SK-N-SH (cell line): ENCODE measurements at regions not wholly inside any gene's neighbourhood (a gene's known extent, or its start where the extent isn't known, plus 50 kb on each side); places are given as distances from the start of the nearest gene placed in this dataset.

Source experiments
- CTCF ChIA-PET: fragments of 300-600, 350-600 bp; formaldehyde crosslinking; extraction: SDS; loops from one replicate; lab custom pipeline; 2021; lab: Yijun Ruan, JAX
- POLR2A ChIA-PET: fragments of 350-600 bp; sonication (Branson Sonifier 250); formaldehyde crosslinking; extraction: SDS; loops from one replicate; lab custom pipeline; 2020; ENCODE audit warnings: antibody characterized with exemption, inconsistent platforms; lab: Yijun Ruan, JAX
- DNase-seq: peaks from one replicate; pipeline ENCODE4 v3.0.0; 2012
- H2AFZ ChIP-seq: fragments of 200-600 bp; sonication (generic); 2 replicates; pipeline ENCODE4 v1.8.1; 2016; ENCODE audit warnings: antibody characterized with exemption, mild to moderate bottlenecking, low read depth
- H3F3A ChIP-seq: fragments of 200-600 bp; sonication (generic); replicated peaks from 2 replicates; pipeline ENCODE3; 2016; ENCODE audit warnings: antibody characterized with exemption, mild to moderate bottlenecking; ENCODE audit not compliant: insufficient read depth
- H3K27ac ChIP-seq, 2 experiments: fragments of 200-500 bp in 1 of 2; fragments of 200-600 bp in 1 of 2; sonication (Bioruptor generic) in 1 of 2; sonication (generic), shearing (Covaris generic) in 1 of 2; 2 replicates each; pipeline versions ENCODE4 v1.5.1 to v1.6.1; 2014 to 2016; ENCODE audit warnings: low read depth in 2 of 2, inconsistent platforms in 1 of 2, low read length in 1 of 2, mild to moderate bottlenecking in 1 of 2, mixed read lengths in 1 of 2
- H3K27me3 ChIP-seq: fragments of 200-600 bp; sonication (generic), shearing (Covaris generic); 2 replicates; pipeline ENCODE4 v1.6.1; 2016; ENCODE audit warnings: mixed run types; ENCODE audit not compliant: insufficient read depth
- H3K36me3 ChIP-seq, 2 experiments: fragments of 200-500 bp in 1 of 2; fragments of 200-600 bp in 1 of 2; sonication (Bioruptor generic) in 1 of 2; sonication (generic) in 1 of 2; replicated peaks in 1 of 2; 2 replicates each; pipeline versions ENCODE3 to v1.5.1; 2014 to 2016; ENCODE audit warnings: low read length in 1 of 2, mild to moderate bottlenecking in 1 of 2; ENCODE audit not compliant: insufficient read depth in 2 of 2, control insufficient read depth in 1 of 2
- H3K4me1 ChIP-seq, 2 experiments: fragments of 200-500 bp in 1 of 2; fragments of 200-600 bp in 1 of 2; sonication (Bioruptor generic) in 1 of 2; sonication (generic), shearing (Covaris generic) in 1 of 2; 2 replicates each; pipeline versions ENCODE4 v1.5.1 to v1.6.1; 2014 to 2016; ENCODE audit warnings: low read depth in 1 of 2, low read length in 1 of 2, mixed run types in 1 of 2; ENCODE audit not compliant: insufficient read depth in 2 of 2, control insufficient read depth in 1 of 2
- H3K4me2 ChIP-seq: fragments of 200-600 bp; sonication (generic), shearing (Covaris generic); 2 replicates; pipeline ENCODE4 v1.6.1; 2017; ENCODE audit warnings: mixed run types
- H3K4me3 ChIP-seq, 2 experiments: fragments of 200-500 bp in 1 of 2; fragments of 200-600 bp in 1 of 2; sonication (Bioruptor generic) in 1 of 2; sonication (generic), shearing (Covaris generic) in 1 of 2; 2 replicates each; pipeline versions ENCODE4 v1.5.1 to v1.8.1; 2014 to 2016; ENCODE audit warnings: low read depth in 2 of 2, inconsistent platforms in 1 of 2, low read length in 1 of 2, mild to moderate bottlenecking in 1 of 2, mixed read lengths in 1 of 2, moderate library complexity in 1 of 2
- H3K79me2 ChIP-seq: fragments of 200-600 bp; sonication (generic); 2 replicates; pipeline ENCODE4 v1.8.1; 2017; ENCODE audit warnings: mild to moderate bottlenecking; ENCODE audit not compliant: insufficient read depth
- H3K9ac ChIP-seq: fragments of 200-600 bp; sonication (generic); 2 replicates; pipeline ENCODE4 v1.6.1; 2017; ENCODE audit warnings: mixed run types
- H3K9me2 ChIP-seq: fragments of 200-600 bp; sonication (generic); 2 replicates; pipeline ENCODE4 v1.6.1; 2017; ENCODE audit warnings: mixed run types
- H3K9me3 ChIP-seq: fragments of 200-600 bp; sonication (generic); 2 replicates; pipeline ENCODE4 v1.6.1; 2017; ENCODE audit warnings: mixed run types, mild to moderate bottlenecking, moderate library complexity
- H4K20me1 ChIP-seq: fragments of 200-600 bp; sonication (generic); 2 replicates; pipeline ENCODE4 v1.6.1; 2017; ENCODE audit warnings: mild to moderate bottlenecking, mixed run types; ENCODE audit not compliant: insufficient read depth
- CHD2 ChIP-seq: fragments of 150-350 bp; IDR thresholded peaks from 2 replicates; pipeline ENCODE4 v1.6.1; 2018; ENCODE audit warnings: low read length; ENCODE audit not compliant: partially characterized antibody
- ELF1 ChIP-seq: IDR thresholded peaks from 2 replicates; pipeline ENCODE4 v1.4.0; 2012
- FOXJ3 ChIP-seq: sonication (generic); formaldehyde crosslinking; IDR thresholded peaks from 2 replicates; pipeline ENCODE4 v1.5.1; 2020; ENCODE audit warnings: mild to moderate bottlenecking, missing genetic modification reagents
- GABPA ChIP-seq: IDR thresholded peaks from 2 replicates; pipeline ENCODE4 v1.4.0; 2012; ENCODE audit warnings: low read depth, mild to moderate bottlenecking
- GATA2 ChIP-seq: sonication (generic); formaldehyde crosslinking; IDR thresholded peaks from 2 replicates; pipeline ENCODE4 v1.5.0; 2020; ENCODE audit warnings: mild to moderate bottlenecking, missing genetic modification reagents
- JUND ChIP-seq: IDR thresholded peaks from 2 replicates; pipeline ENCODE4 v1.4.0; 2012
- MEF2A ChIP-seq: IDR thresholded peaks from 2 replicates; pipeline ENCODE4 v1.4.0; 2012; ENCODE audit warnings: low read depth, borderline replicate concordance
- MXI1 ChIP-seq: IDR thresholded peaks from 2 replicates; pipeline ENCODE4 v1.6.1; 2012; ENCODE audit warnings: mild to moderate bottlenecking, low read depth, low read length, improper control_type of control experiment
- RFX5 ChIP-seq: IDR thresholded peaks from 2 replicates; pipeline ENCODE4 v1.6.1; 2012; ENCODE audit warnings: mild to moderate bottlenecking, improper control_type of control experiment, low read length
- RXRA ChIP-seq: IDR thresholded peaks from 2 replicates; pipeline ENCODE4 v1.4.0; 2012; ENCODE audit warnings: low read depth, mild to moderate bottlenecking, borderline replicate concordance
- SMC3 ChIP-seq: IDR thresholded peaks from 2 replicates; pipeline ENCODE4 v1.6.1; 2012; ENCODE audit warnings: low read depth, low read length, improper control_type of control experiment
- YY1 ChIP-seq: IDR thresholded peaks from 2 replicates; pipeline ENCODE4 v1.4.0; 2012; ENCODE audit warnings: low read depth, mild to moderate bottlenecking
- WGBS: methylation state at CpG from one replicate; pipeline ENCODE4 v1.1.6; 2017; ENCODE audit warnings: low lambda C conversion rate; 5-methylcytosine and 5-hydroxymethylcytosine counted together
- TF ChIP-seq, protein P1 (sequence below): IDR thresholded peaks from 2 replicates; pipeline ENCODE4 v1.6.1; 2012; ENCODE audit warnings: mild to moderate bottlenecking, low read depth, low read length, moderate library complexity
- TF ChIP-seq, protein P2 (sequence below): fragments of 150-350 bp; IDR thresholded peaks from 2 replicates; pipeline ENCODE4 v1.6.1; 2017; ENCODE audit warnings: antibody characterized with exemption, low read length, low read depth, borderline replicate concordance

DNA sequence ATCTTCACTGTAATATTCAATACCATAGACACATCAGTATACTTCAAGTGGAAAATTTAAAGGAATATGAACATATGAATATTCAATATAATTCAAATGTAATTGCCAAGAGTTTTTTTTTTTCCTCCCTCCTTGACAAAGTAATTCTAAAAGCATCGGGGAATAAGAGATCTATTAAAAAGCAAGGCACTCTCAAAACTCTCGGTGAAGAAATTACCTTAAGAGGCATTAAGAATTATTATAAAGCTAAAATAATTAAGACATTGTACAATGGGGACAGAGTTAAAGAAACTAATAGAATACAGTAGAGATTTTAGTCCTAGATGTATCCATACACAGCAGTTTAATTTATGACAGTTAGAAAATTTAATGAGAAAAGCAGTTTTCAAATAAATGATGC, 390.0 kb upstream of the SLC8A1 start:
- no peaks in the 10 kb centered on the region for H4K20me1 ChIP-seq
- H3K36me3 ChIP-seq: no peaks in the 10 kb centered on the region
- H3K4me2 ChIP-seq: no peak overlapping the region
- H3K27me3 ChIP-seq: no peaks in the 10 kb centered on the region
- H2AFZ ChIP-seq: no peak overlapping the region
- no peaks in the 10 kb centered on the region for H3K9me3 ChIP-seq
- no peak for TF ChIP-seq MEF2A
- no peak for TF ChIP-seq ELF1
- no peak for TF ChIP-seq YY1
- TF ChIP-seq RFX5: no peak
- TF ChIP-seq, protein P1, sequence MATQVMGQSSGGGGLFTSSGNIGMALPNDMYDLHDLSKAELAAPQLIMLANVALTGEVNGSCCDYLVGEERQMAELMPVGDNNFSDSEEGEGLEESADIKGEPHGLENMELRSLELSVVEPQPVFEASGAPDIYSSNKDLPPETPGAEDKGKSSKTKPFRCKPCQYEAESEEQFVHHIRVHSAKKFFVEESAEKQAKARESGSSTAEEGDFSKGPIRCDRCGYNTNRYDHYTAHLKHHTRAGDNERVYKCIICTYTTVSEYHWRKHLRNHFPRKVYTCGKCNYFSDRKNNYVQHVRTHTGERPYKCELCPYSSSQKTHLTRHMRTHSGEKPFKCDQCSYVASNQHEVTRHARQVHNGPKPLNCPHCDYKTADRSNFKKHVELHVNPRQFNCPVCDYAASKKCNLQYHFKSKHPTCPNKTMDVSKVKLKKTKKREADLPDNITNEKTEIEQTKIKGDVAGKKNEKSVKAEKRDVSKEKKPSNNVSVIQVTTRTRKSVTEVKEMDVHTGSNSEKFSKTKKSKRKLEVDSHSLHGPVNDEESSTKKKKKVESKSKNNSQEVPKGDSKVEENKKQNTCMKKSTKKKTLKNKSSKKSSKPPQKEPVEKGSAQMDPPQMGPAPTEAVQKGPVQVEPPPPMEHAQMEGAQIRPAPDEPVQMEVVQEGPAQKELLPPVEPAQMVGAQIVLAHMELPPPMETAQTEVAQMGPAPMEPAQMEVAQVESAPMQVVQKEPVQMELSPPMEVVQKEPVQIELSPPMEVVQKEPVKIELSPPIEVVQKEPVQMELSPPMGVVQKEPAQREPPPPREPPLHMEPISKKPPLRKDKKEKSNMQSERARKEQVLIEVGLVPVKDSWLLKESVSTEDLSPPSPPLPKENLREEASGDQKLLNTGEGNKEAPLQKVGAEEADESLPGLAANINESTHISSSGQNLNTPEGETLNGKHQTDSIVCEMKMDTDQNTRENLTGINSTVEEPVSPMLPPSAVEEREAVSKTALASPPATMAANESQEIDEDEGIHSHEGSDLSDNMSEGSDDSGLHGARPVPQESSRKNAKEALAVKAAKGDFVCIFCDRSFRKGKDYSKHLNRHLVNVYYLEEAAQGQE: no peak
- TF ChIP-seq RXRA: no peak
- TF ChIP-seq GABPA: no peak
- no peak for TF ChIP-seq SMC3
- TF ChIP-seq GATA2 (CRISPR knock-in tag): no peak
- TF ChIP-seq JUND: no peak
- TF ChIP-seq, protein P2, sequence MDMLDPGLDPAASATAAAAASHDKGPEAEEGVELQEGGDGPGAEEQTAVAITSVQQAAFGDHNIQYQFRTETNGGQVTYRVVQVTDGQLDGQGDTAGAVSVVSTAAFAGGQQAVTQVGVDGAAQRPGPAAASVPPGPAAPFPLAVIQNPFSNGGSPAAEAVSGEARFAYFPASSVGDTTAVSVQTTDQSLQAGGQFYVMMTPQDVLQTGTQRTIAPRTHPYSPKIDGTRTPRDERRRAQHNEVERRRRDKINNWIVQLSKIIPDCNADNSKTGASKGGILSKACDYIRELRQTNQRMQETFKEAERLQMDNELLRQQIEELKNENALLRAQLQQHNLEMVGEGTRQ: no peak
- TF ChIP-seq FOXJ3 (CRISPR knock-in tag): no peak
- TF ChIP-seq MXI1: no peak
- no peak for TF ChIP-seq CHD2
- TF ChIP-seq, all 33 proteins: peak for 0
- DNase-seq: no peak
- H3F3A ChIP-seq: no peaks in the 10 kb centered on the region
- H3K4me3 ChIP-seq: no peak overlapping the region
- ChIA-PET CTCF (no interaction called here), POLR2A (no interaction called here)
- no peak overlapping the region for H3K9ac ChIP-seq
- 50% methylated on average over 2 of the region's 2 CpGs for WGBS
- no peaks in the 10 kb centered on the region for H3K4me1 ChIP-seq
- no peaks in the 10 kb centered on the region for H3K9me2 ChIP-seq
- H3K79me2 ChIP-seq: no peaks in the 10 kb centered on the region
- no peak overlapping the region for H3K27ac ChIP-seq
